ENCODE measurements at regions not wholly inside any gene's neighbourhood (a gene's known extent, or its start where the extent isn't known, plus 50 kb on each side); places are given as distances from the start of the nearest gene placed in this dataset.

DNA sequence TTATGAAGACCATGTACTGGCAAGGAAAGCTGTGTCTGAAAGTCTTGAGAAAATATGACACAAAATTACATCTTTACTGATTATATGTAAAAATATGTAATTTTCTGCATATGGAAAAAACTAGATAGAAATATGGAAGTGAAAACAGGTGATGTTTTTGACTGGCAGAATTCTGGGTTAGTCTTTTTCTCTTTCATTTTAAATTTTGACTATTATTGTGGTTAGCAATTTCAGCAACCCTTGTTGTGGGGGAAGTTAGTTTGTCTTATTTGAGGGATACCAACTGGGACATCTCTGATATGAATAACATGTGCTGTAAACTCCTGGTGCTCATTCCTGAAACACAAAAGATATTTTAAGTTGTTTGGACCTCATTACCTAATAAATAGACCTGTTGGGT lies 49.9 kb upstream of the CPEB2 start (continued):
- TF ChIP-seq SCRT1 (tag by site-specific recombination; IDR thresholded peaks at IDR 0.05; ENCODE audit: borderline replicate concordance) (no peak), HOXC10 (CRISPR knock-in tag; IDR thresholded peaks at IDR 0.05) (no peak)

Measured in HEK293 (cell line).